ENCODE measurements at regions not wholly inside any gene's neighbourhood (a gene's known extent, or its start where the extent isn't known, plus 50 kb on each side); places are given as distances from the start of the nearest gene placed in this dataset.

DNA sequence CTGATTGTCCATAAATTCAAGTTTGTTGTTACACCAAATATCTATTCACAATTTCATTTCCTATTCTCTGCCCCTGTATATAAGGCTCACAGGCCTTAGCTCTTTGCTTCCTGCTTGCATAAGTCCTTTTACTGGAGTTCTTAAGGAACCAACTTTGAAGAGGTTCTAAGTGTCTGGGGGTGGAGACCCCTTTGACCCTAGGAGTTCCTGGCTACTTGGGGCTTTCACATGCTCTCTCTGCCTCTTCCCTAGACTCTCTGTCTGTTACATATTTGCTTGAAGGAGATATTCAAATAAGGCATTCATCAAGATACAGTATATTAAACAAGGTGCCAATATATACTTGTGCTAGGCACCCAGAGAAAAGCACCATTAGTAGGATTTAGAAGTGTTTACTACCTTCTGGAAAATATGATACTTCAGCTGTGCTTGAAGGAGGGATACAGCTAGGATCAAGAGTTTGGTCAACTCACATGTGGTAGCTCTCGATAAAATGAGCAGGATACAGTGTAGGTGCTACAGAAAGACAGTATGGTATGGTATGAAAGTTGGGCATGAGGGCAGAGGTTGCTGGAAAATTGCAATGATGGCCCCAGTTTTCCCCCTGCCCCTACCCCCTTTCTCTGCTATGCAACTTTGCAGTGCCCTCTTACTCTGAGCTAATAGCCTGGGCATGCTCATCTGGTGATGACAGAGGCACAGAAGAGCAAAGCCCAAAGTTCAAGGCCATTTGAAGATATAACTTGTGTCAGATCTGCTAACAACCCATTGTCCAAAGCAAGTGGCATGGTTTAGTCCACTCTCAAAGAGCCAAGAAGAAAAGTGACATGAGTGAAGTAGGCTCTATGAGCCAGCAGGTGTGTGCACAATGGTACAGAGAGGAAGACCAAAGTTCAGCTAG lies 107.6 kb upstream of the CPEB2 start:
- intact Hi-C loops (cut with micrococcal nuclease): no loop called here
- Histone ChIP-seq H3K9me3 (ENCODE audit: control insufficient read depth, insufficient read depth, low read length) (no peaks in the 10 kb centered on the region), H3K27me3 (ENCODE audit: control insufficient read depth, insufficient read depth, low read length) (no peaks in the 10 kb centered on the region), H3K4me1 (ENCODE audit: control insufficient read depth, insufficient read depth, low read length) (no peaks in the 10 kb centered on the region), H3K4me3 (ENCODE audit: low read length) (no peak overlapping the region), H3K27ac (ENCODE audit: low read length) (no peak overlapping the region), H3K36me3 (ENCODE audit: control insufficient read depth, insufficient read depth, low read length) (no peaks in the 10 kb centered on the region)
- no peak for TF ChIP-seq CTCF (IDR thresholded peaks at IDR 0.05)
- no peak for DNase-seq
- H3K36me3 Mint-ChIP-seq: no peaks in the 10 kb centered on the region
- H3K9me3 Mint-ChIP-seq: peaks cover 0 to 2% of the 10 kb centered on the region in 2 donors
- H3K27me3 Mint-ChIP-seq (ENCODE audit: low read depth in 2 of 2): peaks cover 4 to 17% of the 10 kb centered on the region in 2 donors
- no peak for ATAC-seq
- no peaks in the 10 kb centered on the region for H3K4me1 Mint-ChIP-seq
- WGBS (ENCODE audit: insufficient coverage): 88% methylated on average over 1 of the region's 1 CpG
- H3K27ac Mint-ChIP-seq: no peak overlapping the region
- no peak overlapping the region for H3K4me3 Mint-ChIP-seq

DNA sequence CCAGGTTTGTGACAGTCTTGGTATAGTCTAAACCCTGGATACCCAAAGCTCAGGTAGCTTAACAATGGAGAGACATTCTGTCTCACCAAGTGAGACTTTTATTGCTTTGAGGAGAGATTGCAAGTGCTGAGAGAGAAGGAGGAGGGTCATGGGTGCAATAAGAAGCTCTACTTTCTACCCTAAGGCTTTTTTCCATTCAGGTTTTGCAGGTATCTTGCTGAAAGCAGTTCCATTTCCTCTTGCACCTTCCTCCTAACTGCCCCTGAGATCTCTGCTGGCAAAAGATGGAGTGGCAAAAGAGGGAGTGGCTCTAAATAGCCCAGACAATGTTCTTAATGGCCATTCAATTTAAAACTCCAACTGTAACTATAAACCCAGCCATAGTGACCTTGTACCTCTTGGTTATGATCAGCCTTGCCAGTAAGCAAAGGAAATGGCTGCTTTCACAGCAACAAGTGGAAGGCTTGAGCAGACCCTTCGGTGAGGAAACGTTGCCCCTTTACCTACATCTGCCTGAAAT lies 105.6 kb upstream of the CPEB2 start:
- no peaks in the 10 kb centered on the region for H3K36me3 ChIP-seq (ENCODE audit: control insufficient read depth, insufficient read depth, low read length)
- no peaks in the 10 kb centered on the region for H3K9me3 ChIP-seq (ENCODE audit: control insufficient read depth, insufficient read depth, low read length)
- H3K27me3 ChIP-seq (ENCODE audit: control insufficient read depth, insufficient read depth, low read length): no peaks in the 10 kb centered on the region
- no peak overlapping the region for H3K27ac ChIP-seq (ENCODE audit: low read length)
- peaks cover 4 to 17% of the 10 kb centered on the region in 2 donors for H3K27me3 Mint-ChIP-seq (ENCODE audit: low read depth in 2 of 2)
- no peak overlapping the region for H3K27ac Mint-ChIP-seq
- WGBS (ENCODE audit: insufficient coverage): 93% methylated on average over 2 of the region's 2 CpGs
- H3K4me3 Mint-ChIP-seq: no peak overlapping the region
- H3K4me1 ChIP-seq (ENCODE audit: control insufficient read depth, insufficient read depth, low read length): no peaks in the 10 kb centered on the region
- H3K4me1 Mint-ChIP-seq: no peaks in the 10 kb centered on the region
- no peaks in the 10 kb centered on the region for H3K36me3 Mint-ChIP-seq
- no peak overlapping the region for H3K4me3 ChIP-seq (ENCODE audit: low read length)
- intact Hi-C loops (cut with micrococcal nuclease): no loop called here
- no peak for ATAC-seq
- no peak for TF ChIP-seq CTCF (IDR thresholded peaks at IDR 0.05)
- DNase-seq: no peak
- H3K9me3 Mint-ChIP-seq: peaks cover 0 to under 1% of the 10 kb centered on the region in 2 donors

GRCh38 chr4:14897217-14897616 lies 105.1 kb upstream of the CPEB2 start:
- 88% methylated on average over 1 of the region's 2 CpGs for WGBS (ENCODE audit: insufficient coverage)

More at GRCh38 chr4:14897217-14897616, 105.1 kb upstream of the CPEB2 start:
- Histone ChIP-seq H3K4me3 (ENCODE audit: low read length) (no peak overlapping the region), H3K27me3 (ENCODE audit: control insufficient read depth, insufficient read depth, low read length) (no peaks in the 10 kb centered on the region), H3K27ac (ENCODE audit: low read length) (no peak overlapping the region), H3K4me1 (ENCODE audit: control insufficient read depth, insufficient read depth, low read length) (no peaks in the 10 kb centered on the region), H3K9me3 (ENCODE audit: control insufficient read depth, insufficient read depth, low read length) (no peaks in the 10 kb centered on the region), H3K36me3 (ENCODE audit: control insufficient read depth, insufficient read depth, low read length) (no peaks in the 10 kb centered on the region)
- intact Hi-C loops (cut with micrococcal nuclease): no loop called here
- Mint-ChIP-seq H3K27me3 (ENCODE audit: low read depth in 2 of 2) (peaks cover 4 to 17% of the 10 kb centered on the region in 2 donors), H3K27ac (no peak overlapping the region), H3K9me3 (no peaks in the 10 kb centered on the region), H3K36me3 (no peaks in the 10 kb centered on the region), H3K4me1 (no peaks in the 10 kb centered on the region), H3K4me3 (no peak overlapping the region)
- DNase-seq (no peak), ATAC-seq (no peak)
- no peak for TF ChIP-seq CTCF (IDR thresholded peaks at IDR 0.05)

Data from natural killer cell (primary cell).